Neural progenitor cell (in vitro differentiated cells): ENCODE measurements at regions not wholly inside any gene's neighbourhood (a gene's known extent, or its start where the extent isn't known, plus 50 kb on each side); places are given as distances from the start of the nearest gene placed in this dataset.

Experiments used
- DNase-seq: peaks from one replicate; pipeline ENCODE4 v3.0.0-alpha.2; 2016; ENCODE audit warnings: low spot score
- H2AFZ ChIP-seq: fragments of 200-600 bp; sonication (generic); replicated peaks from 2 replicates; pipeline ENCODE4 v1.6.1; 2016; ENCODE audit warnings: antibody characterized with exemption
- H3F3A ChIP-seq: fragments of 200-600 bp; sonication (generic); 2 replicates; pipeline ENCODE4 v1.6.1; 2016; ENCODE audit warnings: antibody characterized with exemption, low read depth
- H3K27ac ChIP-seq: fragments of 200-600 bp; sonication (generic); 2 replicates; pipeline ENCODE4 v1.5.1; 2016; ENCODE audit warnings: mild to moderate bottlenecking
- H3K27me3 ChIP-seq: fragments of 200-600 bp; sonication (generic); 2 replicates; pipeline ENCODE4 v1.6.1; 2016; ENCODE audit warnings: mild to moderate bottlenecking, moderate library complexity
- H3K36me3 ChIP-seq: fragments of 200-600 bp; sonication (generic); 2 replicates; pipeline ENCODE4 v1.5.1; 2016
- H3K4me1 ChIP-seq: fragments of 200-600 bp; sonication (generic); 2 replicates; pipeline ENCODE4 v1.6.1; 2016; ENCODE audit warnings: mixed run types
- H3K4me2 ChIP-seq: fragments of 200-600 bp; sonication (generic); 2 replicates; pipeline ENCODE4 v1.6.1; 2016
- H3K4me3 ChIP-seq: fragments of 200-600 bp; sonication (generic); 2 replicates; pipeline ENCODE4 v1.5.1; 2016
- H3K79me2 ChIP-seq: fragments of 200-600 bp; sonication (generic); 2 replicates; pipeline ENCODE4 v1.6.1; 2016; ENCODE audit warnings: low read depth
- H3K9ac ChIP-seq: fragments of 200-600 bp; sonication (generic); 2 replicates; pipeline ENCODE4 v1.6.1; 2016
- H3K9me3 ChIP-seq: fragments of 200-600 bp; sonication (generic); 2 replicates; pipeline ENCODE4 v1.5.1; 2016; ENCODE audit warnings: low read depth
- H4K20me1 ChIP-seq: fragments of 200-600 bp; sonication (generic); 2 replicates; pipeline ENCODE4 v1.6.1; 2016; ENCODE audit warnings: low read depth
- H3K27ac Mint-ChIP-seq: 3 replicates; pipeline ENCODE4 v1.8.0; 2021; ENCODE audit warnings: mixed read lengths
- H3K27me3 Mint-ChIP-seq: 2 replicates; pipeline ENCODE4 v1.8.0; 2022; ENCODE audit warnings: low read depth, mild to moderate bottlenecking, inconsistent platforms, moderate library complexity, mixed read lengths; ENCODE audit not compliant: insufficient read depth
- H3K36me3 Mint-ChIP-seq: 3 replicates; pipeline ENCODE4 v1.8.0; 2021; ENCODE audit warnings: mixed read lengths
- H3K4me1 Mint-ChIP-seq: 3 replicates; pipeline ENCODE4 v1.8.0; 2021; ENCODE audit warnings: mixed read lengths
- H3K4me3 Mint-ChIP-seq: 3 replicates; pipeline ENCODE4 v1.8.0; 2021; ENCODE audit warnings: mild to moderate bottlenecking, moderate library complexity, mixed read lengths
- H3K9me3 Mint-ChIP-seq: 3 replicates; pipeline ENCODE4 v1.8.0; 2020; ENCODE audit warnings: mixed read lengths
- EZH2 ChIP-seq: fragments of 200-600 bp; sonication (generic); IDR thresholded peaks from 2 replicates; pipeline ENCODE4 v1.6.1; 2017; ENCODE audit warnings: antibody characterized with exemption, mild to moderate bottlenecking, moderate library complexity
- EZH2phosphoT487 ChIP-seq: fragments of 200-600 bp; sonication (generic); IDR thresholded peaks from 2 replicates; pipeline ENCODE4 v1.6.1; 2017; ENCODE audit warnings: antibody characterized with exemption
- TF ChIP-seq, protein P1 (sequence below): fragments of 200-600 bp; sonication (generic); IDR thresholded peaks from 2 replicates; pipeline ENCODE4 v1.5.1; 2017; ENCODE audit warnings: antibody characterized with exemption, mild to moderate bottlenecking

- Mint-ChIP-seq H3K9me3 (no peaks in the 10 kb centered on the region), H3K4me3 (no peak overlapping the region), H3K27ac (no peak overlapping the region), H3K27me3 (peaks cover 2% of the 10 kb centered on the region), H3K4me1 (no peaks in the 10 kb centered on the region), H3K36me3 (no peaks in the 10 kb centered on the region)
- H3K9me3 ChIP-seq, result no peaks in the 10 kb centered on the region
- H3K27ac ChIP-seq, result no peak overlapping the region
- no peak overlapping the region for H3K4me2 ChIP-seq
- H2AFZ ChIP-seq, result no peak overlapping the region
- H3K27me3 ChIP-seq, result no peaks in the 10 kb centered on the region
- no peak overlapping the region for H3K4me3 ChIP-seq
- H3K79me2 ChIP-seq, result no peaks in the 10 kb centered on the region
- H3K36me3 ChIP-seq, result no peaks in the 10 kb centered on the region
- TF ChIP-seq EZH2, result no peak
- TF ChIP-seq EZH2phosphoT487, result no peak
- TF ChIP-seq, protein P1, sequence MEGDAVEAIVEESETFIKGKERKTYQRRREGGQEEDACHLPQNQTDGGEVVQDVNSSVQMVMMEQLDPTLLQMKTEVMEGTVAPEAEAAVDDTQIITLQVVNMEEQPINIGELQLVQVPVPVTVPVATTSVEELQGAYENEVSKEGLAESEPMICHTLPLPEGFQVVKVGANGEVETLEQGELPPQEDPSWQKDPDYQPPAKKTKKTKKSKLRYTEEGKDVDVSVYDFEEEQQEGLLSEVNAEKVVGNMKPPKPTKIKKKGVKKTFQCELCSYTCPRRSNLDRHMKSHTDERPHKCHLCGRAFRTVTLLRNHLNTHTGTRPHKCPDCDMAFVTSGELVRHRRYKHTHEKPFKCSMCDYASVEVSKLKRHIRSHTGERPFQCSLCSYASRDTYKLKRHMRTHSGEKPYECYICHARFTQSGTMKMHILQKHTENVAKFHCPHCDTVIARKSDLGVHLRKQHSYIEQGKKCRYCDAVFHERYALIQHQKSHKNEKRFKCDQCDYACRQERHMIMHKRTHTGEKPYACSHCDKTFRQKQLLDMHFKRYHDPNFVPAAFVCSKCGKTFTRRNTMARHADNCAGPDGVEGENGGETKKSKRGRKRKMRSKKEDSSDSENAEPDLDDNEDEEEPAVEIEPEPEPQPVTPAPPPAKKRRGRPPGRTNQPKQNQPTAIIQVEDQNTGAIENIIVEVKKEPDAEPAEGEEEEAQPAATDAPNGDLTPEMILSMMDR, result no peak
- DNase-seq, result no peak
- no peak overlapping the region for H3K9ac ChIP-seq
- no peaks in the 10 kb centered on the region for H3F3A ChIP-seq
- no peaks in the 10 kb centered on the region for H4K20me1 ChIP-seq
- no peaks in the 10 kb centered on the region for H3K4me1 ChIP-seq
Measured at GRCh38 chr2:58677748-58678147, 436.6 kb upstream of the FANCL start.

GRCh38 chr2:58671675-58672074, 430.6 kb upstream of the FANCL start:
- TF ChIP-seq, protein P1, result no peak
- no peak for TF ChIP-seq EZH2phosphoT487
- TF ChIP-seq EZH2, result no peak
- no peaks in the 10 kb centered on the region for H3K27me3 Mint-ChIP-seq
- no peaks in the 10 kb centered on the region for H3F3A ChIP-seq
- no peak overlapping the region for H3K9ac ChIP-seq
- H3K4me1 Mint-ChIP-seq, result no peaks in the 10 kb centered on the region
- H3K36me3 Mint-ChIP-seq, result no peaks in the 10 kb centered on the region
- H4K20me1 ChIP-seq, result no peaks in the 10 kb centered on the region
- no peak for DNase-seq
- H3K4me1 ChIP-seq, result no peaks in the 10 kb centered on the region
- H3K4me3 ChIP-seq, result no peak overlapping the region
- H3K27ac ChIP-seq, result no peak overlapping the region
- H3K4me2 ChIP-seq, result no peak overlapping the region
- H3K4me3 Mint-ChIP-seq, result no peak overlapping the region
- H3K79me2 ChIP-seq, result no peaks in the 10 kb centered on the region
- H2AFZ ChIP-seq, result no peak overlapping the region
- peaks cover 2% of the 10 kb centered on the region for H3K9me3 Mint-ChIP-seq
- no peaks in the 10 kb centered on the region for H3K27me3 ChIP-seq
- no peaks in the 10 kb centered on the region for H3K9me3 ChIP-seq
- no peaks in the 10 kb centered on the region for H3K36me3 ChIP-seq
- no peak overlapping the region for H3K27ac Mint-ChIP-seq

- Histone ChIP-seq H3K4me3 (no peak overlapping the region), H3K27me3 (no peaks in the 10 kb centered on the region), H3K27ac (no peak overlapping the region), H3K79me2 (no peaks in the 10 kb centered on the region), H3K4me2 (no peak overlapping the region), H3K4me1 (no peaks in the 10 kb centered on the region), H3F3A (no peaks in the 10 kb centered on the region), H4K20me1 (no peaks in the 10 kb centered on the region), H3K9ac (no peak overlapping the region), H3K36me3 (no peaks in the 10 kb centered on the region), H2AFZ (no peak overlapping the region), H3K9me3 (no peaks in the 10 kb centered on the region)
- H3K4me3 Mint-ChIP-seq, result no peak overlapping the region
- no peaks in the 10 kb centered on the region for H3K4me1 Mint-ChIP-seq
- no peak overlapping the region for H3K27ac Mint-ChIP-seq
- H3K27me3 Mint-ChIP-seq, result no peaks in the 10 kb centered on the region
- DNase-seq, result no peak
- TF ChIP-seq EZH2 (no peak), EZH2phosphoT487 (no peak)
- TF ChIP-seq, protein P1, result no peak
- no peaks in the 10 kb centered on the region for H3K36me3 Mint-ChIP-seq
- peaks cover 2% of the 10 kb centered on the region for H3K9me3 Mint-ChIP-seq
Measured at GRCh38 chr2:58669998-58670397, 428.9 kb upstream of the FANCL start.
